ENCODE measurements at regions not wholly inside any gene's neighbourhood (a gene's known extent, or its start where the extent isn't known, plus 50 kb on each side); places are given as distances from the start of the nearest gene placed in this dataset.
"Not testable (repeated sequence)": the region's sequence is repeated elsewhere in the genome, so short reads cannot be mapped to it uniquely, and the experiment has no call there.

GRCh38 chr2:7634409-7634808, 717.2 kb downstream of the RNF144A start:
- Histone ChIP-seq H2AFZ (ENCODE audit: low read length) (no peak overlapping the region), H3F3A (ENCODE audit: low read depth) (no peaks in the 10 kb centered on the region), H3K27me3 (ENCODE audit: insufficient read depth, low read length, poor library complexity, severe bottlenecking) (no peaks in the 10 kb centered on the region), H3K9me3 (ENCODE audit: insufficient read depth, low read depth, low read length) (no peaks in the 10 kb centered on the region), H3K4me3 (ENCODE audit: low read length, poor library complexity, severe bottlenecking) (no peak overlapping the region), H3K9me2 (replicated peaks; ENCODE audit: low read depth, low read length) (no peaks in the 10 kb centered on the region), H3K9ac (ENCODE audit: low read depth, low read length, poor library complexity, severe bottlenecking) (no peak overlapping the region), H3K4me2 (ENCODE audit: low read depth, low read length, poor library complexity, severe bottlenecking) (no peak overlapping the region), H3K4me1 (ENCODE audit: insufficient read depth, low read length, poor library complexity, severe bottlenecking) (no peaks in the 10 kb centered on the region), H3K36me3 (ENCODE audit: insufficient read depth, low read length) (no peaks in the 10 kb centered on the region), H3K79me2 (ENCODE audit: insufficient read depth, low read length) (no peaks in the 10 kb centered on the region), H4K20me1 (ENCODE audit: insufficient read depth, low read length, poor library complexity, severe bottlenecking) (no peaks in the 10 kb centered on the region)
- no peak for TF ChIP-seq EZH2phosphoT487 (IDR thresholded peaks at IDR 0.05; ENCODE audit: borderline replicate concordance)
- TF ChIP-seq, protein P1, sequence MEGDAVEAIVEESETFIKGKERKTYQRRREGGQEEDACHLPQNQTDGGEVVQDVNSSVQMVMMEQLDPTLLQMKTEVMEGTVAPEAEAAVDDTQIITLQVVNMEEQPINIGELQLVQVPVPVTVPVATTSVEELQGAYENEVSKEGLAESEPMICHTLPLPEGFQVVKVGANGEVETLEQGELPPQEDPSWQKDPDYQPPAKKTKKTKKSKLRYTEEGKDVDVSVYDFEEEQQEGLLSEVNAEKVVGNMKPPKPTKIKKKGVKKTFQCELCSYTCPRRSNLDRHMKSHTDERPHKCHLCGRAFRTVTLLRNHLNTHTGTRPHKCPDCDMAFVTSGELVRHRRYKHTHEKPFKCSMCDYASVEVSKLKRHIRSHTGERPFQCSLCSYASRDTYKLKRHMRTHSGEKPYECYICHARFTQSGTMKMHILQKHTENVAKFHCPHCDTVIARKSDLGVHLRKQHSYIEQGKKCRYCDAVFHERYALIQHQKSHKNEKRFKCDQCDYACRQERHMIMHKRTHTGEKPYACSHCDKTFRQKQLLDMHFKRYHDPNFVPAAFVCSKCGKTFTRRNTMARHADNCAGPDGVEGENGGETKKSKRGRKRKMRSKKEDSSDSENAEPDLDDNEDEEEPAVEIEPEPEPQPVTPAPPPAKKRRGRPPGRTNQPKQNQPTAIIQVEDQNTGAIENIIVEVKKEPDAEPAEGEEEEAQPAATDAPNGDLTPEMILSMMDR (conservative IDR thresholded peaks at IDR 0.05; ENCODE audit: low read length): no peak

GRCh38 chr2:7639476-7639875, 722.3 kb downstream of the RNF144A start:
- Histone ChIP-seq H3F3A (ENCODE audit: low read depth) (no peaks in the 10 kb centered on the region), H3K9me3 (ENCODE audit: insufficient read depth, low read depth, low read length) (peaks cover 10% of the 10 kb centered on the region; the same call in 1 of the 2 replicates), H4K20me1 (ENCODE audit: insufficient read depth, low read length, poor library complexity, severe bottlenecking) (no peaks in the 10 kb centered on the region), H3K27me3 (ENCODE audit: insufficient read depth, low read length, poor library complexity, severe bottlenecking) (no peaks in the 10 kb centered on the region), H3K4me2 (ENCODE audit: low read depth, low read length, poor library complexity, severe bottlenecking) (no peak overlapping the region), H3K79me2 (ENCODE audit: insufficient read depth, low read length) (no peaks in the 10 kb centered on the region), H3K9me2 (replicated peaks; ENCODE audit: low read depth, low read length) (no peaks in the 10 kb centered on the region), H3K9ac (ENCODE audit: low read depth, low read length, poor library complexity, severe bottlenecking) (no peak overlapping the region), H2AFZ (ENCODE audit: low read length) (no peak overlapping the region), H3K4me3 (ENCODE audit: low read length, poor library complexity, severe bottlenecking) (no peak overlapping the region), H3K4me1 (ENCODE audit: insufficient read depth, low read length, poor library complexity, severe bottlenecking) (no peaks in the 10 kb centered on the region), H3K36me3 (ENCODE audit: insufficient read depth, low read length) (no peaks in the 10 kb centered on the region)
- no peak for TF ChIP-seq EZH2phosphoT487 (IDR thresholded peaks at IDR 0.05; ENCODE audit: borderline replicate concordance)
- TF ChIP-seq, protein P1 (conservative IDR thresholded peaks at IDR 0.05; ENCODE audit: low read length): no peak

GRCh38 chr2:7641272-7641671, 724.1 kb downstream of the RNF144A start:
- not testable (repeated sequence) for H3K79me2 ChIP-seq (ENCODE audit: insufficient read depth, low read length); H2AFZ ChIP-seq (ENCODE audit: low read length); H3F3A ChIP-seq (ENCODE audit: low read depth); H3K36me3 ChIP-seq (ENCODE audit: insufficient read depth, low read length); H3K4me2 ChIP-seq (ENCODE audit: low read depth, low read length, poor library complexity, severe bottlenecking); H3K9me3 ChIP-seq (ENCODE audit: insufficient read depth, low read depth, low read length); H3K9me2 ChIP-seq (replicated peaks; ENCODE audit: low read depth, low read length); H3K27me3 ChIP-seq (ENCODE audit: insufficient read depth, low read length, poor library complexity, severe bottlenecking); H3K4me3 ChIP-seq (ENCODE audit: low read length, poor library complexity, severe bottlenecking); H4K20me1 ChIP-seq (ENCODE audit: insufficient read depth, low read length, poor library complexity, severe bottlenecking); H3K4me1 ChIP-seq (ENCODE audit: insufficient read depth, low read length, poor library complexity, severe bottlenecking); H3K9ac ChIP-seq (ENCODE audit: low read depth, low read length, poor library complexity, severe bottlenecking)

GRCh38 chr2:7646024-7646423, 728.8 kb downstream of the RNF144A start:
- Histone ChIP-seq H2AFZ (ENCODE audit: low read length) (no peak overlapping the region), H3K9ac (ENCODE audit: low read depth, low read length, poor library complexity, severe bottlenecking) (no peak overlapping the region), H3K9me2 (replicated peaks; ENCODE audit: low read depth, low read length) (no peaks in the 10 kb centered on the region), H3K9me3 (ENCODE audit: insufficient read depth, low read depth, low read length) (peaks cover 7% of the 10 kb centered on the region; the same call in 1 of the 2 replicates), H3K27me3 (ENCODE audit: insufficient read depth, low read length, poor library complexity, severe bottlenecking) (no peaks in the 10 kb centered on the region), H3K36me3 (ENCODE audit: insufficient read depth, low read length) (no peaks in the 10 kb centered on the region), H3F3A (ENCODE audit: low read depth) (no peaks in the 10 kb centered on the region), H4K20me1 (ENCODE audit: insufficient read depth, low read length, poor library complexity, severe bottlenecking) (no peaks in the 10 kb centered on the region), H3K4me2 (ENCODE audit: low read depth, low read length, poor library complexity, severe bottlenecking) (no peak overlapping the region), H3K4me3 (ENCODE audit: low read length, poor library complexity, severe bottlenecking) (no peak overlapping the region), H3K4me1 (ENCODE audit: insufficient read depth, low read length, poor library complexity, severe bottlenecking) (no peaks in the 10 kb centered on the region), H3K79me2 (ENCODE audit: insufficient read depth, low read length) (no peaks in the 10 kb centered on the region)
- no peak for TF ChIP-seq EZH2phosphoT487 (IDR thresholded peaks at IDR 0.05; ENCODE audit: borderline replicate concordance)

Data from Loucy (cell line).